ENCODE measurements at regions not wholly inside any gene's neighbourhood (a gene's known extent, or its start where the extent isn't known, plus 50 kb on each side); places are given as distances from the start of the nearest gene placed in this dataset.

GRCh38 chr19:37303591-37304171 is 67.2 kb upstream of the ZNF527 start:
- Histone ChIP-seq H3K4me2 (ENCODE audit: control insufficient read depth, insufficient read depth) (no peak overlapping the region), H2AFZ (ENCODE audit: control insufficient read depth, low read depth, low read length) (no peak overlapping the region), H3K36me3 (ENCODE audit: control insufficient read depth in 2 of 2, insufficient read depth in 2 of 2, low read length in 1 of 2) (no peaks in the 10 kb centered on the region), H3K4me3 (no peak overlapping the region), H3K9ac (ENCODE audit: control insufficient read depth, insufficient read depth, low read length) (no peak overlapping the region), H3K4me1 (ENCODE audit: control insufficient read depth, insufficient read depth, low read length) (no peaks in the 10 kb centered on the region), H4K20me1 (ENCODE audit: control insufficient read depth, insufficient read depth) (no peaks in the 10 kb centered on the region), H3K27me3 (replicated peaks in 1 of 2; ENCODE audit: control insufficient read depth in 2 of 2, insufficient read depth in 2 of 2, low read length in 1 of 2) (no peaks in the 10 kb centered on the region), H3K79me2 (ENCODE audit: control insufficient read depth, insufficient read depth, low read length) (no peaks in the 10 kb centered on the region), H3K27ac (ENCODE audit: control insufficient read depth, insufficient read depth) (no peak overlapping the region), H3K9me3 (replicated peaks; ENCODE audit: control insufficient read depth, insufficient read depth, low read length) (no peaks in the 10 kb centered on the region; the same call in 2 of the 3 replicates)
- no TSS peak for BruUV-seq (replicated peaks)
- ChIA-PET SMC1A (ENCODE audit: uncharacterized antibody, unreplicated experiment) (no interaction called here), CTCF (no interaction called here), POLR2A (no interaction called here), RAD21 (ENCODE audit: unreplicated experiment) (no interaction called here)
- DNase-seq (ENCODE audit: low read depth, low spot score) (no peak), ATAC-seq (no peak), FAIRE-seq (no peak)
- 86% methylated on average over 35 of the region's 36 CpGs for WGBS (ENCODE audit: insufficient coverage, insufficient replicate concordance, low lambda C conversion rate, missing lambda C conversion rate)
- intact Hi-C loops (cut with micrococcal nuclease; ENCODE audit: unreplicated experiment) = no loop called here
- in situ Hi-C loops (cut with MboI) = no loop called here
- TF ChIP-seq SREBF2 (IDR thresholded peaks at IDR 0.05; ENCODE audit: low read length) (no peak), MTA3 (IDR thresholded peaks at IDR 0.05; ENCODE audit: borderline replicate concordance, low read length) (no peak)

DNA sequence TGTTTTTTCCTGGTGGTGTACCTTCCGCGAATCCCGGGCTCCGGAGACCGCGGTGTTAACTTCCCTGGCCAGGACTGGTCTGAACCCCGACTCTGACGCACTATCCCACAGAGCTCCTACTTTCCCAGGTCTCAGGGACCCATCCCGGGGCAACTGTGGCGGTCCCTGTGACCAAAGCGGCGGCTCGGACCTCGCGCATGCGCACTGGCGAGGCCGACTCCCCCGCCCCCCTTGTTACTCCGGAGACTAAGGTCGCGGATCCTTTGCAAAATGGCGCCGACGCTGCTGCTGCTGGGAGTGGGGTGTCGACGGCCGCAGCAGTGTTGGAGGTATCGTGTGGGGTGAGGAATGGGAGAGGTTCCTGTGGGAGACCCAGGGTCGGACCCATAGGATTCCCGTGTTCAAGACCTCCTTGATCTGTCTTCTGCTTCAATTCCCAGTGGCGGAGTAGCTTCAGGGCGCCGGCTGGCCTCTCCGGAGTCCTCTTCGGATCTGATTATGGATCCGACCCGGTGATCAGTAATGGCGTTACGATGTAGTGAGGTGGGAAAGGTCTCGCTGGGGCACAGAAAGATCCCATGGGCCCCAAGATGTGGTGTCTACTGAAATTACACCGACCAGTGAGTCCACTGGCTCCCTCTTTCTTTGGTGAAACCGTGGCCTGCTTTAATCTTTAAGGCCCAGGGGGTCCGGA is 66.6 kb upstream of the ZNF527 start:
- no peak overlapping the region for H3K27ac ChIP-seq (ENCODE audit: control insufficient read depth, insufficient read depth)
- H3K9ac ChIP-seq (ENCODE audit: control insufficient read depth, insufficient read depth, low read length) = no peak overlapping the region
- no TSS peak for BruUV-seq (replicated peaks)
- ChIA-PET RAD21 (ENCODE audit: unreplicated experiment) (no interaction called here), SMC1A (ENCODE audit: uncharacterized antibody, unreplicated experiment) (no interaction called here), POLR2A (no interaction called here), CTCF (no interaction called here)
- DNase-seq (ENCODE audit: low read depth, low spot score) (no peak), FAIRE-seq (no peak), ATAC-seq (no peak)
- no peak overlapping the region for H2AFZ ChIP-seq (ENCODE audit: control insufficient read depth, low read depth, low read length)
- WGBS (ENCODE audit: insufficient coverage, insufficient replicate concordance, low lambda C conversion rate, missing lambda C conversion rate) = 67% methylated on average over 44 of the region's 44 CpGs
- H3K4me2 ChIP-seq (ENCODE audit: control insufficient read depth, insufficient read depth) = no peak overlapping the region
- intact Hi-C loops (cut with micrococcal nuclease; ENCODE audit: unreplicated experiment) = no loop called here
- no peaks in the 10 kb centered on the region for H3K36me3 ChIP-seq (ENCODE audit: control insufficient read depth in 2 of 2, insufficient read depth in 2 of 2, low read length in 1 of 2)
- TF ChIP-seq RAD51 (IDR thresholded peaks at IDR 0.05) = no peak
- no peak for TF ChIP-seq HDAC2 (IDR thresholded peaks at IDR 0.05)
- TF ChIP-seq, protein P1, sequence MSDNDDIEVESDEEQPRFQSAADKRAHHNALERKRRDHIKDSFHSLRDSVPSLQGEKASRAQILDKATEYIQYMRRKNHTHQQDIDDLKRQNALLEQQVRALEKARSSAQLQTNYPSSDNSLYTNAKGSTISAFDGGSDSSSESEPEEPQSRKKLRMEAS (IDR thresholded peaks at IDR 0.05; ENCODE audit: low read depth, low read length) = no peak
- TF ChIP-seq KAT2A (conservative IDR thresholded peaks at IDR 0.05; ENCODE audit: control insufficient read depth, low read depth, low read length) = no peak
- TF ChIP-seq, protein P2, sequence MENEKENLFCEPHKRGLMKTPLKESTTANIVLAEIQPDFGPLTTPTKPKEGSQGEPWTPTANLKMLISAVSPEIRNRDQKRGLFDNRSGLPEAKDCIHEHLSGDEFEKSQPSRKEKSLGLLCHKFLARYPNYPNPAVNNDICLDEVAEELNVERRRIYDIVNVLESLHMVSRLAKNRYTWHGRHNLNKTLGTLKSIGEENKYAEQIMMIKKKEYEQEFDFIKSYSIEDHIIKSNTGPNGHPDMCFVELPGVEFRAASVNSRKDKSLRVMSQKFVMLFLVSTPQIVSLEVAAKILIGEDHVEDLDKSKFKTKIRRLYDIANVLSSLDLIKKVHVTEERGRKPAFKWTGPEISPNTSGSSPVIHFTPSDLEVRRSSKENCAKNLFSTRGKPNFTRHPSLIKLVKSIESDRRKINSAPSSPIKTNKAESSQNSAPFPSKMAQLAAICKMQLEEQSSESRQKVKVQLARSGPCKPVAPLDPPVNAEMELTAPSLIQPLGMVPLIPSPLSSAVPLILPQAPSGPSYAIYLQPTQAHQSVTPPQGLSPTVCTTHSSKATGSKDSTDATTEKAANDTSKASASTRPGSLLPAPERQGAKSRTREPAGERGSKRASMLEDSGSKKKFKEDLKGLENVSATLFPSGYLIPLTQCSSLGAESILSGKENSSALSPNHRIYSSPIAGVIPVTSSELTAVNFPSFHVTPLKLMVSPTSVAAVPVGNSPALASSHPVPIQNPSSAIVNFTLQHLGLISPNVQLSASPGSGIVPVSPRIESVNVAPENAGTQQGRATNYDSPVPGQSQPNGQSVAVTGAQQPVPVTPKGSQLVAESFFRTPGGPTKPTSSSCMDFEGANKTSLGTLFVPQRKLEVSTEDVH (IDR thresholded peaks at IDR 0.05; ENCODE audit: low read depth, partially characterized antibody) = no peak
- H3K79me2 ChIP-seq (ENCODE audit: control insufficient read depth, insufficient read depth, low read length) = no peaks in the 10 kb centered on the region
- no peaks in the 10 kb centered on the region for H3K27me3 ChIP-seq (replicated peaks in 1 of 2; ENCODE audit: control insufficient read depth in 2 of 2, insufficient read depth in 2 of 2, low read length in 1 of 2)
- in situ Hi-C loops (cut with MboI) = no loop called here
- no peaks in the 10 kb centered on the region for H3K4me1 ChIP-seq (ENCODE audit: control insufficient read depth, insufficient read depth, low read length)
- peaks cover 2% of the 10 kb centered on the region; the same call in 1 of the 3 replicates for H3K9me3 ChIP-seq (replicated peaks; ENCODE audit: control insufficient read depth, insufficient read depth, low read length)
- no peak overlapping the region for H3K4me3 ChIP-seq
- H4K20me1 ChIP-seq (ENCODE audit: control insufficient read depth, insufficient read depth) = no peaks in the 10 kb centered on the region
